Peyer's patch (tissue), 4 donors: ENCODE measurements at regions not wholly inside any gene's neighbourhood (a gene's known extent, or its start where the extent isn't known, plus 50 kb on each side); places are given as distances from the start of the nearest gene placed in this dataset.
"Not testable (repeated sequence)": the region's sequence is repeated elsewhere in the genome, so short reads cannot be mapped to it uniquely, and the experiment has no call there.

ENCODE experiments used
- DNase-seq, 3 donors: peaks; one replicate each; pipeline ENCODE4 v3.0.0-alpha.2; 2017 to 2019
- H3K27ac ChIP-seq, 4 donors: fragments of 200-600 bp; sonication (generic); one replicate each; pipeline ENCODE4 v1.5.1; 2016 to 2019
- H3K27me3 ChIP-seq, 2 donors: fragments of 200-600 bp; sonication (generic); one replicate each; pipeline ENCODE4 v1.5.1; 2019
- H3K36me3 ChIP-seq, 3 donors: fragments of 200-600 bp; sonication (generic); one replicate each; pipeline ENCODE4 v1.5.1; 2016 to 2019
- H3K4me1 ChIP-seq, 4 donors: fragments of 200-600 bp; sonication (generic); one replicate each; pipeline ENCODE4 v1.5.1; 2016 to 2019
- H3K4me3 ChIP-seq, 4 donors: fragments of 200-600 bp; sonication (generic); 1 replicate in 3 of 4; 2 replicates in 1 of 4; pipeline ENCODE4 v1.5.1; 2016 to 2019; ENCODE audit warnings: mild to moderate bottlenecking in 1 of 4
- H3K9me3 ChIP-seq, 4 donors: fragments of 200-600 bp; sonication (generic); one replicate each; pipeline ENCODE4 v1.5.1; 2016 to 2019; ENCODE audit warnings: mild to moderate bottlenecking in 1 of 4
- CTCF ChIP-seq, 6 experiments: fragments of 450-650 bp in 4 of 6; fragments of 200-600 bp in 2 of 6; sonication (generic) in 1 of 6; IDR thresholded peaks; one replicate each; pipeline ENCODE4 v1.5.1; 2017 to 2019; ENCODE audit warnings: antibody characterized with exemption in 6 of 6, mild to moderate bottlenecking in 3 of 6, moderate library complexity in 1 of 6
- POLR2A ChIP-seq, 2 donors: fragments of 450-650 bp; IDR thresholded peaks; one replicate each; pipeline ENCODE4 v1.5.1; 2017; ENCODE audit warnings: antibody characterized with exemption in 2 of 2, mild to moderate bottlenecking in 2 of 2, moderate library complexity in 2 of 2

GRCh38 chrX:143287236-143287635 lies 230.0 kb downstream of the SPANXN3 start:
- no peak for DNase-seq
- H3K9me3 ChIP-seq, result no peaks in the 10 kb centered on the region
- H3K27me3 ChIP-seq, result no peaks in the 10 kb centered on the region
- no peaks in the 10 kb centered on the region for H3K4me1 ChIP-seq
- no peaks in the 10 kb centered on the region for H3K36me3 ChIP-seq
- no peak overlapping the region for H3K27ac ChIP-seq
- TF ChIP-seq POLR2A (IDR thresholded peaks at IDR 0.05) (no peak), CTCF (IDR thresholded peaks at IDR 0.05) (no peak)
- H3K4me3 ChIP-seq, result no peak overlapping the region

GRCh38 chrX:143270317-143270716 lies 244.6 kb downstream of the SPANXN4 start:
- no peak overlapping the region for H3K27ac ChIP-seq

GRCh38 chrX:143244593-143244992 lies 218.9 kb downstream of the SPANXN4 start:
- not testable (repeated sequence) for H3K4me3 ChIP-seq, H3K9me3 ChIP-seq, DNase-seq, H3K4me1 ChIP-seq, H3K27me3 ChIP-seq, H3K36me3 ChIP-seq, H3K27ac ChIP-seq

More at GRCh38 chrX:143270317-143270716, 244.6 kb downstream of the SPANXN4 start:
- DNase-seq, result no peak
- Histone ChIP-seq H3K9me3 (no peaks in the 10 kb centered on the region), H3K4me1 (no peaks in the 10 kb centered on the region), H3K4me3 (no peak overlapping the region), H3K36me3 (no peaks in the 10 kb centered on the region), H3K27me3 (no peaks in the 10 kb centered on the region)
- TF ChIP-seq CTCF (IDR thresholded peaks at IDR 0.05) (no peak), POLR2A (IDR thresholded peaks at IDR 0.05) (no peak)

- Histone ChIP-seq H3K9me3 (no peaks in the 10 kb centered on the region), H3K27ac (no peak overlapping the region), H3K27me3 (no peaks in the 10 kb centered on the region), H3K4me3 (no peak overlapping the region), H3K4me1 (no peaks in the 10 kb centered on the region), H3K36me3 (no peaks in the 10 kb centered on the region)
- DNase-seq, result no peak
- TF ChIP-seq CTCF (IDR thresholded peaks at IDR 0.05), result no peak
- no peak for TF ChIP-seq POLR2A (IDR thresholded peaks at IDR 0.05)
Observed at GRCh38 chrX:143240658-143241057, 214.9 kb downstream of the SPANXN4 start.

GRCh38 chrX:143231492-143231891 lies 205.8 kb downstream of the SPANXN4 start:
- no peaks in the 10 kb centered on the region for H3K36me3 ChIP-seq
- H3K27me3 ChIP-seq, result no peaks in the 10 kb centered on the region
- TF ChIP-seq CTCF (IDR thresholded peaks at IDR 0.05), result no peak
- TF ChIP-seq POLR2A (IDR thresholded peaks at IDR 0.05), result no peak
- no peaks in the 10 kb centered on the region for H3K4me1 ChIP-seq
- no peak overlapping the region for H3K4me3 ChIP-seq
- no peak for DNase-seq
- H3K27ac ChIP-seq, result no peak overlapping the region
- H3K9me3 ChIP-seq, result no peaks in the 10 kb centered on the region

- DNase-seq, result not testable (repeated sequence)
Observed at GRCh38 chrX:143228600-143228999, 202.9 kb downstream of the SPANXN4 start.

GRCh38 chrX:143206966-143207365 lies 181.2 kb downstream of the SPANXN4 start:
- no peaks in the 10 kb centered on the region for H3K4me1 ChIP-seq
- TF ChIP-seq POLR2A (IDR thresholded peaks at IDR 0.05) (no peak), CTCF (IDR thresholded peaks at IDR 0.05) (no peak)
- no peak overlapping the region for H3K27ac ChIP-seq
- no peaks in the 10 kb centered on the region for H3K27me3 ChIP-seq
- H3K4me3 ChIP-seq, result no peak overlapping the region
- no peak for DNase-seq
- H3K36me3 ChIP-seq, result no peaks in the 10 kb centered on the region
- H3K9me3 ChIP-seq, result no peaks in the 10 kb centered on the region

More at GRCh38 chrX:143228600-143228999, 202.9 kb downstream of the SPANXN4 start:
- H3K4me1 ChIP-seq, H3K27me3 ChIP-seq, H3K9me3 ChIP-seq, H3K36me3 ChIP-seq, H3K27ac ChIP-seq, H3K4me3 ChIP-seq: not testable (repeated sequence)
